Smooth muscle cell (in vitro differentiated cells): ENCODE measurements at regions not wholly inside any gene's neighbourhood (a gene's known extent, or its start where the extent isn't known, plus 50 kb on each side); places are given as distances from the start of the nearest gene placed in this dataset.

Experiments used
- DNase-seq: peaks from one replicate; lab custom pipeline; 2025; ENCODE audit not compliant: unreplicated experiment; lab: John Stamatoyannopoulos, UW
- H2AFZ ChIP-seq: fragments of 200-600 bp; sonication (generic); 2 replicates; pipeline ENCODE4 v1.6.0; 2016; ENCODE audit warnings: antibody characterized with exemption, low read depth, mild to moderate bottlenecking
- H3F3A ChIP-seq: fragments of 200-600 bp; sonication (generic); 2 replicates; pipeline ENCODE4 v1.6.0; 2017; ENCODE audit warnings: antibody characterized with exemption, low read depth
- H3K27ac ChIP-seq: fragments of 200-600 bp; sonication (generic); 2 replicates; pipeline ENCODE4 v1.5.1; 2016; ENCODE audit warnings: low read depth, mild to moderate bottlenecking
- H3K27me3 ChIP-seq: fragments of 200-600 bp; sonication (generic); 2 replicates; pipeline ENCODE4 v1.6.1; 2016; ENCODE audit warnings: low read depth, mild to moderate bottlenecking
- H3K36me3 ChIP-seq: fragments of 200-600 bp; sonication (generic); 2 replicates; pipeline ENCODE4 v1.5.1; 2016; ENCODE audit warnings: low read depth
- H3K4me1 ChIP-seq: fragments of 200-600 bp; sonication (generic); 2 replicates; pipeline ENCODE4 v1.5.1; 2016; ENCODE audit warnings: low read depth
- H3K4me2 ChIP-seq: fragments of 200-600 bp; sonication (generic); 2 replicates; pipeline ENCODE4 v1.6.0; 2016; ENCODE audit warnings: mild to moderate bottlenecking
- H3K4me3 ChIP-seq: fragments of 200-600 bp; sonication (generic); 2 replicates; pipeline ENCODE4 v1.5.1; 2016; ENCODE audit warnings: mild to moderate bottlenecking
- H3K79me2 ChIP-seq: fragments of 200-600 bp; sonication (generic); 2 replicates; pipeline ENCODE4 v1.6.0; 2016; ENCODE audit warnings: low read depth, mild to moderate bottlenecking
- H3K9ac ChIP-seq: fragments of 200-600 bp; sonication (generic); 2 replicates; pipeline ENCODE4 v1.6.0; 2016; ENCODE audit warnings: low read depth
- H3K9me3 ChIP-seq: fragments of 200-600 bp; sonication (generic); replicated peaks from 2 replicates; pipeline ENCODE4 v1.5.1; 2016; ENCODE audit warnings: low read depth
- H4K20me1 ChIP-seq: fragments of 200-600 bp; sonication (generic); 2 replicates; pipeline ENCODE4 v1.6.0; 2016; ENCODE audit warnings: low read depth
- WGBS: methylation state at CpG from one replicate; pipeline ENCODE4 v1.1.7; 2016; ENCODE audit warnings: low lambda C conversion rate; 5-methylcytosine and 5-hydroxymethylcytosine counted together
- TF ChIP-seq, protein P1 (sequence below): fragments of 200-600 bp; sonication (generic); IDR thresholded peaks from 2 replicates; pipeline ENCODE4 v1.5.1; 2017; ENCODE audit warnings: borderline replicate concordance, mild to moderate bottlenecking, antibody characterized with exemption; ENCODE audit not compliant: insufficient read depth, poor library complexity, severe bottlenecking

DNA sequence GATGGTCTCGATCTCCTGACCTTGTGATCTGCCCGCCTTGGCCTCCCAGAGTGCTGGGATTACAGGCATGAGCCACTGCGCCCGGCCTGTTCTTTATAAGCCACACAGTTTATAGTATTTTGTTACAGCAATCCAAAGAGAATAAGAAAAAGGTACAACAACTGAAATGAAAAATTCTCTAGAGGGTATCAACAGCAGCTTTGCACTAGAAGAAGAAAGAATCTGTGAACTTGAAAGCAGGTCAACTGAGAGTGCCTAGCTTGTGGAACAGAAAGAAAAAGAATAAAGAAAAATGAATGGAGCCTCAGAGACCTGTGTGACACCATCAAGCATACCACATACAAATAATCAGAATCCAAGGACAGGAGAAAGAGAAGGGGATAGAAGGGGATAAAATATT lies 66.8 kb upstream of the CTLA4 start:
- DNase-seq = no peak
- no peak overlapping the region for H3K4me2 ChIP-seq
- no peaks in the 10 kb centered on the region for H3K79me2 ChIP-seq
- 97% methylated on average over 4 of the region's 4 CpGs for WGBS
- H3K9me3 ChIP-seq = peaks cover 14% of the 10 kb centered on the region
- H4K20me1 ChIP-seq = no peaks in the 10 kb centered on the region
- no peaks in the 10 kb centered on the region for H3K4me1 ChIP-seq
- H2AFZ ChIP-seq = no peak overlapping the region
- H3F3A ChIP-seq = no peaks in the 10 kb centered on the region
- TF ChIP-seq, protein P1, sequence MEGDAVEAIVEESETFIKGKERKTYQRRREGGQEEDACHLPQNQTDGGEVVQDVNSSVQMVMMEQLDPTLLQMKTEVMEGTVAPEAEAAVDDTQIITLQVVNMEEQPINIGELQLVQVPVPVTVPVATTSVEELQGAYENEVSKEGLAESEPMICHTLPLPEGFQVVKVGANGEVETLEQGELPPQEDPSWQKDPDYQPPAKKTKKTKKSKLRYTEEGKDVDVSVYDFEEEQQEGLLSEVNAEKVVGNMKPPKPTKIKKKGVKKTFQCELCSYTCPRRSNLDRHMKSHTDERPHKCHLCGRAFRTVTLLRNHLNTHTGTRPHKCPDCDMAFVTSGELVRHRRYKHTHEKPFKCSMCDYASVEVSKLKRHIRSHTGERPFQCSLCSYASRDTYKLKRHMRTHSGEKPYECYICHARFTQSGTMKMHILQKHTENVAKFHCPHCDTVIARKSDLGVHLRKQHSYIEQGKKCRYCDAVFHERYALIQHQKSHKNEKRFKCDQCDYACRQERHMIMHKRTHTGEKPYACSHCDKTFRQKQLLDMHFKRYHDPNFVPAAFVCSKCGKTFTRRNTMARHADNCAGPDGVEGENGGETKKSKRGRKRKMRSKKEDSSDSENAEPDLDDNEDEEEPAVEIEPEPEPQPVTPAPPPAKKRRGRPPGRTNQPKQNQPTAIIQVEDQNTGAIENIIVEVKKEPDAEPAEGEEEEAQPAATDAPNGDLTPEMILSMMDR = no peak
- H3K27me3 ChIP-seq = no peaks in the 10 kb centered on the region
- no peak overlapping the region for H3K27ac ChIP-seq
- no peak overlapping the region for H3K9ac ChIP-seq
- H3K36me3 ChIP-seq = no peaks in the 10 kb centered on the region
- H3K4me3 ChIP-seq = no peak overlapping the region

DNA sequence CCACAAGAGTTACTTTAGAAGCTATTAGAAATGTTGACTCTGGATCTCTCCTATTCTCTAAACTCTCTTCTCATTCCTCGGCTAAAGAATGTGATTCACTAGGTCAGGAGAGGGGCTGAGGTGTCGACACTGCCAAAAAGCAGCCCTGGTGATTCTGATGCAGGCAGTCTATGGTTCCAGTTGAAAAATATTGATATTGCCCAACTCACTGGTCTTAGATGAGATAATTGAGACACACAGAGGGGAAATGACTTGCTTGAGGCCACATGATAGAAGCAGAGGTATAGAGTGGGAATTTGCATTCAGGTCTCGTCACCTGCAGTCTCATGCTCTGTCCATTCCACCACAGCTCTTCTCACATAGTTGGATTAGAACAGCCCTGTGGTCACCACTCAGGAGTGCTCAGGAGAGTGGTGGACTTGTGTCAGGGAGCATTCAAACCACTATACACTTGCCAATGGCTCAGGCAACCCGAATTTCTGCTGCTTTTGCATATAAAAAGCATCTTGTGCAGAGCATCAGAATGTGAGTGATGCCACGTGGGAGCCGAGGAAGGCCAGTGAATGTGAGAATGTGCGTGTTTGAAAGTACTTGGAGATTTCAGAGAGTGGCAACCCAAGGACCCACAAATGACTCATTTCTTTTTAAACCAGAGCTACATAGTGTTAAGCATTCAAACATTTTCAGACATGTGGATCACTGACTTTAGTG lies 65.1 kb upstream of the CTLA4 start:
- 61% methylated on average over 7 of the region's 7 CpGs for WGBS

DNA sequence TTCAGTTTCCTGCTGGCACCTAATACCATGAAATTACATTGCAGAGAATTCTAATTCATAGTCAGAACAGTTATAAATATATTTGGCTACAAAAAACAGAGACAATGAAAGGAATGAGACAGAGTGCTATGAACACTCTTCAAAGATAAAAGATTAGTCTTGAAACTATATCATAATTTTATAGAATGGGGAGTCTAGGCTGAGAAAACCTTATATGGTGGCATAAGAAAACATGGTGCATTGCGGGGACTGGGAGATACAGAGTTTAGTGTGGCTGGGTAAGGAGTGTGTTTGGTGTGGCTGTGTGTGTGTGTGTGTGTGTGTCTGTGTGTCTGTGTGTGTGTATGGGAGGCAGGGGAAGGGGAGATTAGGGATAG lies 64.5 kb upstream of the CTLA4 start:
- no peaks in the 10 kb centered on the region for H3K36me3 ChIP-seq
- peaks cover 14% of the 10 kb centered on the region for H3K9me3 ChIP-seq
- H3K27ac ChIP-seq = peak overlapping the region; percentile 80
- H4K20me1 ChIP-seq = no peaks in the 10 kb centered on the region
- H3F3A ChIP-seq = no peaks in the 10 kb centered on the region
- no peak for DNase-seq
- TF ChIP-seq, protein P1 = no peak
- no peaks in the 10 kb centered on the region for H3K79me2 ChIP-seq
- H3K4me1 ChIP-seq = peaks cover 10% of the 10 kb centered on the region
- no peak overlapping the region for H3K4me3 ChIP-seq
- WGBS = 97% methylated on average over 1 of the region's 1 CpG
- H2AFZ ChIP-seq = no peak overlapping the region
- no peaks in the 10 kb centered on the region for H3K27me3 ChIP-seq
- H3K4me2 ChIP-seq = no peak overlapping the region
- H3K9ac ChIP-seq = no peak overlapping the region

More for the DNA sequence above, 65.1 kb upstream of the CTLA4 start:
- Histone ChIP-seq H3K4me1 (peaks cover 5% of the 10 kb centered on the region), H3K27me3 (no peaks in the 10 kb centered on the region), H2AFZ (no peak overlapping the region), H3K9me3 (peaks cover 14% of the 10 kb centered on the region), H3K79me2 (no peaks in the 10 kb centered on the region), H3K4me3 (no peak overlapping the region), H3K36me3 (no peaks in the 10 kb centered on the region), H3F3A (no peaks in the 10 kb centered on the region), H3K9ac (no peak overlapping the region), H3K27ac (peak overlapping the region; percentile 80), H4K20me1 (no peaks in the 10 kb centered on the region), H3K4me2 (no peak overlapping the region)
- TF ChIP-seq, protein P1 = no peak
- DNase-seq = no peak

DNA sequence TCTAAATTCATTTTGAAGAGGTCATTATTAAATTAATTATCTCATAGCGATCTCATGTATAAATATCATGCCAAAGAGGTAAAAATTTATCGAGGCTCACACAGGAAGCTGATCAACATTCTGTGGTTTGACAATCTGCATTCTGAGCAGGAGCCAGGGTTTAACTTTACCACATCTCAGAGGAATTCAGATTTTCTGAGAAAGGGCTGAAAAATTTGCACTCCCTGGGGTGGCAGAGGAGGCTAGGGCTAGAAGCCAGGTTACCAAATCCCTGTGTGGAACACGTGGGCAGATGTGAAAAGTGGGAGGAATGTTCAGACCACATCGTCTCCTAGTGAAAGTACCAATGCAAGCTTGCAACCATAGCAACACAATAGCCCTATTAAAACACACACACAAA lies 63.5 kb upstream of the CTLA4 start:
- Histone ChIP-seq H4K20me1 (no peaks in the 10 kb centered on the region), H3K36me3 (no peaks in the 10 kb centered on the region), H3K9me3 (peaks cover 14% of the 10 kb centered on the region), H3K79me2 (no peaks in the 10 kb centered on the region), H3K4me2 (no peak overlapping the region), H3K27ac (peak overlapping the region; percentile 85), H3K4me1 (peaks cover 19% of the 10 kb centered on the region), H2AFZ (no peak overlapping the region), H3K4me3 (no peak overlapping the region), H3K9ac (peak overlapping the region; percentile 62), H3F3A (no peaks in the 10 kb centered on the region), H3K27me3 (no peaks in the 10 kb centered on the region)
- 57% methylated on average over 4 of the region's 4 CpGs for WGBS
- no peak for DNase-seq
- TF ChIP-seq, protein P1 = no peak
